CD4-positive, alpha-beta memory T cell (primary cell): ENCODE measurements at regions not wholly inside any gene's neighbourhood (a gene's known extent, or its start where the extent isn't known, plus 50 kb on each side); places are given as distances from the start of the nearest gene placed in this dataset.

Source experiments
- CTCF ChIA-PET: fragments of 350-600 bp; sonication (Branson Sonifier 250); formaldehyde crosslinking; loops from one replicate; lab custom pipeline; 2021; ENCODE audit warnings: inconsistent platforms; ENCODE audit not compliant: partially characterized antibody; lab: Charles Lee
- POLR2A ChIA-PET: fragments of 350-600 bp; sonication (Branson Sonifier 250); formaldehyde crosslinking; loops from one replicate; lab custom pipeline; 2021; ENCODE audit not compliant: partially characterized antibody; lab: Charles Lee
- DNase-seq, 5 donors: peaks; one replicate each; pipeline versions ENCODE4 v3.0.0 to v3.0.0-alpha.2; 2020 to 2022; ENCODE audit warnings: mixed read lengths in 1 of 5
- H3K27ac ChIP-seq: one replicate; pipeline ENCODE4 v1.7.0; 2013; ENCODE audit warnings: low read depth, low read length
- H3K27me3 ChIP-seq: 2 replicates; pipeline ENCODE4 v1.7.0; 2013; ENCODE audit warnings: mild to moderate bottlenecking, low read length, moderate library complexity; ENCODE audit not compliant: insufficient read depth
- H3K36me3 ChIP-seq: 2 replicates; pipeline ENCODE4 v1.7.0; 2013; ENCODE audit warnings: mild to moderate bottlenecking, low read length, moderate library complexity; ENCODE audit not compliant: insufficient read depth
- H3K4me1 ChIP-seq: 2 replicates; pipeline ENCODE4 v1.7.0; 2013; ENCODE audit warnings: mild to moderate bottlenecking, low read length, moderate library complexity; ENCODE audit not compliant: insufficient read depth
- H3K4me3 ChIP-seq, 2 donors: one replicate each; pipeline ENCODE4 v1.7.0; 2013; ENCODE audit warnings: low read length in 2 of 2, mild to moderate bottlenecking in 1 of 2
- H3K9me3 ChIP-seq, 2 donors: one replicate each; pipeline ENCODE4 v1.7.0; 2013; ENCODE audit warnings: low read length in 2 of 2, control low read depth in 1 of 2; ENCODE audit not compliant: control insufficient read depth in 1 of 2
- H3K27ac Mint-ChIP-seq, 7 donors: one replicate each; pipeline ENCODE4 v1.8.0; 2020 to 2021; ENCODE audit warnings: mixed read lengths in 7 of 7, mild to moderate bottlenecking in 6 of 7, inconsistent platforms in 3 of 7, moderate library complexity in 3 of 7
- H3K27me3 Mint-ChIP-seq, 2 donors: one replicate each; pipeline ENCODE4 v1.8.0; 2020 to 2021; ENCODE audit warnings: mixed read lengths in 2 of 2
- H3K36me3 Mint-ChIP-seq, 2 donors: one replicate each; pipeline ENCODE4 v1.8.0; 2020 to 2021; ENCODE audit warnings: mixed read lengths in 2 of 2, inconsistent platforms in 1 of 2, mild to moderate bottlenecking in 1 of 2
- H3K4me1 Mint-ChIP-seq, 4 donors: one replicate each; pipeline ENCODE4 v1.8.0; 2020 to 2021; ENCODE audit warnings: mixed read lengths in 4 of 4, mild to moderate bottlenecking in 1 of 4
- H3K4me3 Mint-ChIP-seq, 8 donors: one replicate each; pipeline ENCODE4 v1.8.0; 2020 to 2021; ENCODE audit warnings: mixed read lengths in 8 of 8, mild to moderate bottlenecking in 7 of 8, moderate library complexity in 6 of 8, inconsistent platforms in 3 of 8
- H3K9me3 Mint-ChIP-seq, 8 donors: one replicate each; pipeline ENCODE4 v1.8.0; 2020 to 2021; ENCODE audit warnings: mixed read lengths in 8 of 8, mild to moderate bottlenecking in 5 of 8, inconsistent platforms in 3 of 8, moderate library complexity in 1 of 8
- intact Hi-C: fragments of 100-400 bp; cut with micrococcal nuclease; formaldehyde crosslinking; loops from one replicate; pipeline ENCODE4 v1.15.1; 2023

- DNase-seq, result peak; percentile 33 to 57 (median 43)
- intact Hi-C loops, result loop anchor here (1.0 kb wide), 1 partner anchor 8 kb away; no protein-coding TSS in a partner anchor
- H3K4me1 ChIP-seq, result peaks cover 55% of the 10 kb centered on the region
- Mint-ChIP-seq H3K27ac (peak overlapping the region; percentile 10 to 93 (median 84)), H3K27me3 (no peaks in the 10 kb centered on the region), H3K4me3 (peak overlapping the region; percentile 17 to 87 (median 60)), H3K9me3 (no peaks in the 10 kb centered on the region), H3K36me3 (peaks cover 0 to 12% of the 10 kb centered on the region in 2 donors), H3K4me1 (peaks cover 15 to 61% (median 41%) of the 10 kb centered on the region in 4 donors)
- no peaks in the 10 kb centered on the region for H3K27me3 ChIP-seq
- H3K4me3 ChIP-seq, result no peak overlapping the region
- no peaks in the 10 kb centered on the region for H3K9me3 ChIP-seq
- ChIA-PET CTCF (no interaction called here), POLR2A (interaction anchor here (3.6 kb wide), 2 partner anchors 12 to 22 kb away, joined by 15 to 19 read pairs; no protein-coding TSS in a partner anchor)
- peak overlapping the region; percentile 65 for H3K27ac ChIP-seq
- H3K36me3 ChIP-seq, result no peaks in the 10 kb centered on the region
Measured at GRCh38 chr22:46058091-46058420, 81.1 kb upstream of the WNT7B start.

- ChIA-PET CTCF (no interaction called here), POLR2A (interaction anchor here (3.6 kb wide), 2 partner anchors 11 to 23 kb away, joined by 15 to 19 read pairs; no protein-coding TSS in a partner anchor)
- H3K4me1 ChIP-seq, result peaks cover 54% of the 10 kb centered on the region
- peaks cover 0 to 9% of the 10 kb centered on the region in 2 donors for H3K36me3 Mint-ChIP-seq
- peak overlapping the region in 4 of 8 donors; percentile 29 to 70 (median 34) for H3K4me3 Mint-ChIP-seq
- H3K4me1 Mint-ChIP-seq, result peaks cover 14 to 66% (median 45%) of the 10 kb centered on the region in 4 donors
- DNase-seq, result no peak
- no peaks in the 10 kb centered on the region for H3K9me3 Mint-ChIP-seq
- peak overlapping the region; percentile 28 for H3K27ac ChIP-seq
- H3K27ac Mint-ChIP-seq, result peak overlapping the region; percentile 21 to 91 (median 84)
- H3K27me3 ChIP-seq, result no peaks in the 10 kb centered on the region
- no peak overlapping the region for H3K4me3 ChIP-seq
- no peaks in the 10 kb centered on the region for H3K9me3 ChIP-seq
- intact Hi-C loops, result loop anchor here (1.0 kb wide), 1 partner anchor 7 kb away; no protein-coding TSS in a partner anchor
- H3K27me3 Mint-ChIP-seq, result no peaks in the 10 kb centered on the region
- H3K36me3 ChIP-seq, result no peaks in the 10 kb centered on the region
Measured at GRCh38 chr22:46058591-46059519, 81.9 kb upstream of the WNT7B start.

GRCh38 chr22:46060292-46061123 is 83.5 kb upstream of the WNT7B start:
- ChIA-PET POLR2A (interaction anchor here (0.7 to 3.6 kb wide), 3 partner anchors 10 to 54 kb away, joined by 3 to 19 read pairs (median 15); no protein-coding TSS in a partner anchor), CTCF (no interaction called here)
- intact Hi-C loops, result no loop called here
- no peak overlapping the region for H3K4me3 ChIP-seq
- no peak overlapping the region for H3K27ac ChIP-seq
- H3K4me1 Mint-ChIP-seq, result peaks cover 8 to 68% (median 50%) of the 10 kb centered on the region in 4 donors
- peaks cover 52% of the 10 kb centered on the region for H3K4me1 ChIP-seq
- no peak for DNase-seq
- no peak overlapping the region for H3K4me3 Mint-ChIP-seq
- H3K27me3 Mint-ChIP-seq, result no peaks in the 10 kb centered on the region
- no peaks in the 10 kb centered on the region for H3K27me3 ChIP-seq
- H3K9me3 ChIP-seq, result no peaks in the 10 kb centered on the region
- H3K27ac Mint-ChIP-seq, result peak overlapping the region in 2 of 7 donors; percentile 1 to 10
- no peaks in the 10 kb centered on the region for H3K9me3 Mint-ChIP-seq
- H3K36me3 Mint-ChIP-seq, result peaks cover 0 to 8% of the 10 kb centered on the region in 2 donors
- no peaks in the 10 kb centered on the region for H3K36me3 ChIP-seq

GRCh38 chr22:46061124-46061500 is 84.2 kb upstream of the WNT7B start:
- Histone ChIP-seq H3K27ac (no peak overlapping the region), H3K9me3 (no peaks in the 10 kb centered on the region), H3K4me1 (peaks cover 46% of the 10 kb centered on the region), H3K27me3 (no peaks in the 10 kb centered on the region), H3K4me3 (no peak overlapping the region), H3K36me3 (no peaks in the 10 kb centered on the region)
- Mint-ChIP-seq H3K36me3 (peaks cover 0 to 8% of the 10 kb centered on the region in 2 donors), H3K4me3 (no peak overlapping the region), H3K9me3 (no peaks in the 10 kb centered on the region), H3K27me3 (no peaks in the 10 kb centered on the region), H3K27ac (peak overlapping the region in 1 of 7 donors; percentile 1), H3K4me1 (peaks cover 8 to 63% (median 51%) of the 10 kb centered on the region in 4 donors)
- intact Hi-C loops, result no loop called here
- ChIA-PET CTCF (no interaction called here), POLR2A (no interaction called here)
- no peak for DNase-seq

GRCh38 chr22:46061501-46062231 is 84.7 kb upstream of the WNT7B start:
- Histone ChIP-seq H3K4me1 (peaks cover 40% of the 10 kb centered on the region), H3K27me3 (no peaks in the 10 kb centered on the region)
- H3K4me1 Mint-ChIP-seq, result peaks cover 7 to 60% (median 51%) of the 10 kb centered on the region in 4 donors

GRCh38 chr22:46062232-46062615 is 85.3 kb upstream of the WNT7B start:
- Histone ChIP-seq H3K27me3 (no peaks in the 10 kb centered on the region), H3K4me3 (no peak overlapping the region), H3K4me1 (peaks cover 35% of the 10 kb centered on the region), H3K27ac (no peak overlapping the region), H3K36me3 (no peaks in the 10 kb centered on the region), H3K9me3 (no peaks in the 10 kb centered on the region)
- ChIA-PET POLR2A (interaction anchor here (2.2 kb wide), 1 partner anchor 26 kb away, joined by 4 read pairs; no protein-coding TSS in a partner anchor), CTCF (interaction anchor here (1.2 kb wide), 1 partner anchor 49 kb away, joined by 3 read pairs; no protein-coding TSS in a partner anchor)
- Mint-ChIP-seq H3K4me3 (no peak overlapping the region), H3K4me1 (peaks cover 7 to 61% (median 54%) of the 10 kb centered on the region in 4 donors), H3K36me3 (peaks cover 0 to 8% of the 10 kb centered on the region in 2 donors), H3K9me3 (no peaks in the 10 kb centered on the region), H3K27me3 (no peaks in the 10 kb centered on the region), H3K27ac (peak overlapping the region in 2 of 7 donors; percentile 27 to 59)
- intact Hi-C loops, result no loop called here
- DNase-seq, result no peak

More at GRCh38 chr22:46061501-46062231, 84.7 kb upstream of the WNT7B start:
- Mint-ChIP-seq H3K4me3 (no peak overlapping the region), H3K27ac (peak overlapping the region in 1 of 7 donors; percentile 27), H3K36me3 (peaks cover 0 to 8% of the 10 kb centered on the region in 2 donors), H3K27me3 (no peaks in the 10 kb centered on the region), H3K9me3 (no peaks in the 10 kb centered on the region)
- Histone ChIP-seq H3K4me3 (no peak overlapping the region), H3K9me3 (no peaks in the 10 kb centered on the region), H3K36me3 (no peaks in the 10 kb centered on the region), H3K27ac (no peak overlapping the region)
- POLR2A ChIA-PET, result interaction anchor here (2.2 kb wide), 1 partner anchor 25 kb away, joined by 4 read pairs; no protein-coding TSS in a partner anchor
- DNase-seq, result no peak
- CTCF ChIA-PET, result no interaction called here
- intact Hi-C loops, result no loop called here
